ENCODE measurements at regions not wholly inside any gene's neighbourhood (a gene's known extent, or its start where the extent isn't known, plus 50 kb on each side); places are given as distances from the start of the nearest gene placed in this dataset.

- Histone ChIP-seq H3K4me3 (no peak overlapping the region), H3K36me3 (ENCODE audit: low read depth) (no peaks in the 10 kb centered on the region), H3K9me3 (no peaks in the 10 kb centered on the region), H3K4me1 (ENCODE audit: low read depth) (no peaks in the 10 kb centered on the region)
- ATAC-seq, result no peak
- intact Hi-C loops (cut with DNase I, micrococcal nuclease), result no loop called here
- TF ChIP-seq CTCF (IDR thresholded peaks at IDR 0.05), result no peak
- no peak for DNase-seq
Observed at GRCh38 chr1:166785987-166786386, 53.3 kb upstream of the POGK start.

- H3K36me3 ChIP-seq (ENCODE audit: low read depth), result no peaks in the 10 kb centered on the region
- no peaks in the 10 kb centered on the region for H3K9me3 ChIP-seq
- intact Hi-C loops (cut with DNase I, micrococcal nuclease), result no loop called here
- ATAC-seq, result no peak
- no peak for TF ChIP-seq CTCF (IDR thresholded peaks at IDR 0.05)
- H3K4me1 ChIP-seq (ENCODE audit: low read depth), result no peaks in the 10 kb centered on the region
- DNase-seq, result no peak
- no peak overlapping the region for H3K4me3 ChIP-seq
Observed at GRCh38 chr1:166789286-166789685, 50.0 kb upstream of the POGK start.

Measured in mucosa of descending colon (tissue), 3 donors.